Caco-2 (cell line): ENCODE measurements at regions not wholly inside any gene's neighbourhood (a gene's known extent, or its start where the extent isn't known, plus 50 kb on each side); places are given as distances from the start of the nearest gene placed in this dataset.

Experiments used
- BruUV-seq: library from RNA; stranded (reverse); fragments of 400-500 nt; replicated peaks from 2 replicates; lab custom pipeline; 2021; lab: Mats Ljungman, UMichigan
- CTCF ChIA-PET: fragments of 300-600 bp; sonication (Branson Sonifier 250); formaldehyde crosslinking; loops from one replicate; lab custom pipeline; 2022; ENCODE audit warnings: antibody characterized with exemption; lab: Charles Lee
- POLR2A ChIA-PET: fragments of 300-600 bp; sonication (Branson Sonifier 250); formaldehyde crosslinking; loops from one replicate; lab custom pipeline; 2022; ENCODE audit warnings: antibody characterized with exemption; lab: Charles Lee
- DNase-seq, 2 experiments: peaks; one replicate each; pipeline versions ENCODE4 v3.0.0 to v3.0.0-alpha.2; 2020 to 2022
- H3K27me3 ChIP-seq: replicated peaks from 2 replicates; pipeline ENCODE4 v1.6.0; 2011; ENCODE audit warnings: low read length; ENCODE audit not compliant: control insufficient read depth, insufficient read depth
- H3K36me3 ChIP-seq: 2 replicates; pipeline ENCODE4 v1.5.1; 2011; ENCODE audit warnings: low read length; ENCODE audit not compliant: control insufficient read depth, insufficient read depth
- H3K4me1 ChIP-seq: fragments of 250-450 bp; sonication (Bioruptor Pico); 2 replicates; pipeline ENCODE4 v1.5.1; 2020; ENCODE audit warnings: mild to moderate bottlenecking
- H3K4me3 ChIP-seq: 2 replicates; pipeline ENCODE4 v1.5.1; 2011; ENCODE audit warnings: low read depth, mild to moderate bottlenecking, control low read depth, low read length
- H3K9me3 ChIP-seq: fragments of 250-450 bp; sonication (Bioruptor Pico); 2 replicates; pipeline ENCODE4 v1.5.1; 2020; ENCODE audit warnings: mild to moderate bottlenecking, moderate library complexity
- H3K27ac Mint-ChIP-seq: one replicate; pipeline ENCODE4 v1.8.0; 2022; ENCODE audit warnings: mixed read lengths; ENCODE audit not compliant: unreplicated experiment
- H3K27me3 Mint-ChIP-seq: one replicate; pipeline ENCODE4 v1.8.0; 2022; ENCODE audit warnings: mixed read lengths; ENCODE audit not compliant: insufficient read depth, unreplicated experiment
- H3K36me3 Mint-ChIP-seq: one replicate; pipeline ENCODE4 v1.8.0; 2022; ENCODE audit warnings: mild to moderate bottlenecking, mixed read lengths; ENCODE audit not compliant: insufficient read depth, unreplicated experiment
- H3K4me1 Mint-ChIP-seq: one replicate; pipeline ENCODE4 v1.8.0; 2022; ENCODE audit warnings: low read depth, mixed read lengths; ENCODE audit not compliant: unreplicated experiment
- H3K4me3 Mint-ChIP-seq: one replicate; pipeline ENCODE4 v1.8.0; 2022; ENCODE audit warnings: mild to moderate bottlenecking, moderate library complexity, mixed read lengths; ENCODE audit not compliant: unreplicated experiment
- H3K9me3 Mint-ChIP-seq: one replicate; pipeline ENCODE4 v1.8.0; 2022; ENCODE audit warnings: mixed read lengths; ENCODE audit not compliant: unreplicated experiment
- intact Hi-C: fragments of 100-400 bp; cut with micrococcal nuclease; formaldehyde crosslinking; loops from one replicate; pipeline ENCODE4 v1.10.0; 2022; ENCODE audit not compliant: unreplicated experiment
- TF ChIP-seq, protein P1 (sequence below), 2 experiments: fragments of 200-600 bp in 1 of 2; IDR thresholded peaks; 1 replicate in 1 of 2; 2 replicates in 1 of 2; pipeline versions ENCODE4 v1.5.1 to v1.8.0; 2011 to 2022; ENCODE audit warnings: antibody characterized with exemption in 1 of 2, control low read depth in 1 of 2, inconsistent platforms in 1 of 2, low read depth in 1 of 2, low read length in 1 of 2, mild to moderate bottlenecking in 1 of 2, moderate library complexity in 1 of 2; ENCODE audit not compliant: insufficient read depth in 1 of 2, severe bottlenecking in 1 of 2, unreplicated experiment in 1 of 2

DNA sequence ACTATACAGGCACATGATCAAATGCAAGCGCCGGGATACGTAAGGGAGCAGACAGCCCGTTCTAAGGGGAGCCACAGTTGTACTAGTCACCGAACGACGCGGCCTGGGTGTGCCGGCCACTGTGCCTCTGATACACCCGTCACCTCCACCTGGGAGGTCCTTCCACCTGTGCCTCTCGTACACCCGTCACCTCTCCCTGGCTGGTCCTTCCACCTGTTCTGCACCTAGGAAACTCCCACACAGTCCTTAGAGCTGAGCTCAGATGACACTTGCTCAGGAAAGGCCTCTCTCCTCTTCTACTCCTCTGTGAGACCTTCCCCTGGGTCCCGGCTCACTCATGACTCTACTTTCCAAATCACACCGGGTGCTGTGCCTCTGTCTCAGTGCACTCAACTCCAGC is 245.0 kb downstream of the TTLL2 start:
- Mint-ChIP-seq H3K4me1 (no peaks in the 10 kb centered on the region), H3K9me3 (no peaks in the 10 kb centered on the region), H3K27me3 (no peaks in the 10 kb centered on the region), H3K27ac (no peak overlapping the region), H3K4me3 (no peak overlapping the region), H3K36me3 (no peaks in the 10 kb centered on the region)
- Histone ChIP-seq H3K27me3 (no peaks in the 10 kb centered on the region), H3K36me3 (no peaks in the 10 kb centered on the region), H3K9me3 (no peaks in the 10 kb centered on the region), H3K4me3 (no peak overlapping the region), H3K4me1 (peaks cover 5% of the 10 kb centered on the region; the same call in 1 of the 2 replicates)
- ChIA-PET CTCF (no interaction called here), POLR2A (no interaction called here)
- no TSS peak for BruUV-seq
- no peak for DNase-seq
- intact Hi-C loops, result no loop called here
- TF ChIP-seq, protein P1, sequence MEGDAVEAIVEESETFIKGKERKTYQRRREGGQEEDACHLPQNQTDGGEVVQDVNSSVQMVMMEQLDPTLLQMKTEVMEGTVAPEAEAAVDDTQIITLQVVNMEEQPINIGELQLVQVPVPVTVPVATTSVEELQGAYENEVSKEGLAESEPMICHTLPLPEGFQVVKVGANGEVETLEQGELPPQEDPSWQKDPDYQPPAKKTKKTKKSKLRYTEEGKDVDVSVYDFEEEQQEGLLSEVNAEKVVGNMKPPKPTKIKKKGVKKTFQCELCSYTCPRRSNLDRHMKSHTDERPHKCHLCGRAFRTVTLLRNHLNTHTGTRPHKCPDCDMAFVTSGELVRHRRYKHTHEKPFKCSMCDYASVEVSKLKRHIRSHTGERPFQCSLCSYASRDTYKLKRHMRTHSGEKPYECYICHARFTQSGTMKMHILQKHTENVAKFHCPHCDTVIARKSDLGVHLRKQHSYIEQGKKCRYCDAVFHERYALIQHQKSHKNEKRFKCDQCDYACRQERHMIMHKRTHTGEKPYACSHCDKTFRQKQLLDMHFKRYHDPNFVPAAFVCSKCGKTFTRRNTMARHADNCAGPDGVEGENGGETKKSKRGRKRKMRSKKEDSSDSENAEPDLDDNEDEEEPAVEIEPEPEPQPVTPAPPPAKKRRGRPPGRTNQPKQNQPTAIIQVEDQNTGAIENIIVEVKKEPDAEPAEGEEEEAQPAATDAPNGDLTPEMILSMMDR (IDR thresholded peaks at IDR 0.05; ENCODE audit: insufficient read depth in 1 of 2, low read depth in 1 of 2, low read length in 1 of 2, severe bottlenecking in 1 of 2, unreplicated experiment in 1 of 2), result no peak

DNA sequence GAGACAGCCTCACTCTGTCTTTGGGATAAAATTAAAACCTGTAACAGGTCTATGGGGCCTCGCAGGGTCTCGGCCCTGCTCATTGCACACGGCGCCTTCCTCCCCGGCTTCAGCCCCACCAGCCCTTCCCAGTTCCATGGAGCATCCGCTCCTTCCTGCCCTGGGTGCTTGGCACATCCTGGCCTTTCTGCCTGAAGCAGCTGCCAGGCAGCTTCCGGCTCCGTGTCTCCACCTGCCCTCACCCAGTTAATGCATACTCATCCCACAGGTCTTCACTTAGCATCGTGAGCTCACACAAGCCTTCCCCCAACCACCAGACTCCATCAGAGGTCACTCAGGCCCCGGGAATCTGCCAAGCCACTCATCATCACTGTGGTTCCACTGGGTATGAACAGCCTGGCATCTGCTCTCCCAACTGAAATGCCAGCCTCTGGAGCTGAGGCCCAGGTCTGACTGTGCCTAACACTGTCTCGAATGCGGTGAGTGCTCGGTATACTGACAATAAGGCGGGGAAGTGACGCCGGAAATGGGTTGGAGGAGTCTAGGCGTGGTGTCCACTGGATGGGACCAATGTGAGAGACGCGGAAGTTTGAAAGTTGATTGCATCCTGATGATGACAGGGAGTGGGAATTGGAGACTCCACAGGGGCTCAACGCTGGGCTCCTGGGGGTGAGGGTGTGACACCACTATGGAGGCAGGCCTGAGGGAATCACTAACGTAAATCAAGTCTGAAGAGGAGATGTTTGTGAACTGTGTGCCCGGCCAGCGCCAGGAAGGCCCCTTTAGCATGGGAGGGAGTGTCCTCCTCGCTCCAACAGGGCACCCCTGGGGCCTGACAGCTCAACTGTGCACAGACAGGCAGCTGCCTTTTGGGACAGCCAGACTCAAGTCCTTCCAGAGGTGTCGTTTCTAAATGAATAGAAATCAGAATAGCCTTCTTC is 245.8 kb downstream of the TTLL2 start:
- ChIA-PET POLR2A (no interaction called here), CTCF (no interaction called here)
- no TSS peak for BruUV-seq
- no peak overlapping the region for H3K4me3 ChIP-seq
- H3K9me3 ChIP-seq, result no peaks in the 10 kb centered on the region
- H3K4me1 Mint-ChIP-seq, result no peaks in the 10 kb centered on the region
- no peak for DNase-seq
- no peaks in the 10 kb centered on the region for H3K36me3 Mint-ChIP-seq
- H3K4me1 ChIP-seq, result peaks cover 5% of the 10 kb centered on the region; the same call in 1 of the 2 replicates
- no peak overlapping the region for H3K4me3 Mint-ChIP-seq
- no peaks in the 10 kb centered on the region for H3K27me3 Mint-ChIP-seq
- intact Hi-C loops, result no loop called here
- no peaks in the 10 kb centered on the region for H3K9me3 Mint-ChIP-seq
- TF ChIP-seq, protein P1 (IDR thresholded peaks at IDR 0.05; ENCODE audit: insufficient read depth in 1 of 2, low read depth in 1 of 2, low read length in 1 of 2, severe bottlenecking in 1 of 2, unreplicated experiment in 1 of 2), result no peak
- H3K36me3 ChIP-seq, result no peaks in the 10 kb centered on the region
- H3K27ac Mint-ChIP-seq, result no peak overlapping the region
- no peaks in the 10 kb centered on the region for H3K27me3 ChIP-seq

DNA sequence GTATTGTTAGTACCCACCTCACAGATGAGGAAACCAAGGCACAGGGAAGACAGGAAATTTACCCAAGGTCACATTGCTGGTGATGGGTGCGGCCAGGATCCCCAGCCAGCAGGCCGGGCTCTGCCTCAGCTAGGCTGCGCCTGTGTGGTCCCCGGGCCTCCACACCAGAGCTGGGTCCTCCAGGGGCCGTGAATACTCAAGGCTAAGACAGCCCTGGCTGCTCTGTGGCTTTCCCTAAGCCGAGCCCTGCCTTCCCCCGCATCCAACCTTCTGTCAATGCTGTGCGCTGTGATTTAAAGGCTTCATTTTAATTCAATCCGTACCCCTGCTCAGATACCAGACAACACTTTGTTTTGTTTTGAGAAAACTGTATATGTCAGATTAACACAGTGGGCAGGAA is 246.7 kb downstream of the TTLL2 start:
- H3K9me3 Mint-ChIP-seq, result no peaks in the 10 kb centered on the region
- intact Hi-C loops, result no loop called here
- DNase-seq, result no peak
- CTCF ChIA-PET, result no interaction called here
- Histone ChIP-seq H3K9me3 (no peaks in the 10 kb centered on the region), H3K4me1 (0 out of 2 replicates have a peak, but pooled peaks cover 5% of the 10 kb centered on the region), H3K4me3 (no peak overlapping the region), H3K27me3 (no peaks in the 10 kb centered on the region), H3K36me3 (no peaks in the 10 kb centered on the region)
- H3K27ac Mint-ChIP-seq, result no peak overlapping the region
- H3K36me3 Mint-ChIP-seq, result no peaks in the 10 kb centered on the region
- no peaks in the 10 kb centered on the region for H3K4me1 Mint-ChIP-seq
- no TSS peak for BruUV-seq
- no peak overlapping the region for H3K4me3 Mint-ChIP-seq
- POLR2A ChIA-PET, result no interaction called here
- no peaks in the 10 kb centered on the region for H3K27me3 Mint-ChIP-seq
- TF ChIP-seq, protein P1 (IDR thresholded peaks at IDR 0.05; ENCODE audit: insufficient read depth in 1 of 2, low read depth in 1 of 2, low read length in 1 of 2, severe bottlenecking in 1 of 2, unreplicated experiment in 1 of 2), result no peak
